Small intestine (tissue), 7 donors: ENCODE measurements at regions not wholly inside any gene's neighbourhood (a gene's known extent, or its start where the extent isn't known, plus 50 kb on each side); places are given as distances from the start of the nearest gene placed in this dataset.

Experiments used
- DNase-seq, 2 donors: peaks; one replicate each; pipeline versions ENCODE4 v3.0.0 to v3.0.0-alpha.2; 2013
- FAIRE-seq: peaks from 2 replicates; lab custom pipeline; 2012; peaks lifted over from hg19 to GRCh38; lab: Jason Lieb, UNC
- H3K27ac ChIP-seq, 3 donors: one replicate each; pipeline ENCODE4 v1.5.1; 2013; ENCODE audit warnings: low read length in 2 of 3, mild to moderate bottlenecking in 2 of 3, control low read depth in 1 of 3, inconsistent platforms in 1 of 3, low read depth in 1 of 3, moderate library complexity in 1 of 3
- H3K27me3 ChIP-seq, 3 donors: one replicate each; pipeline ENCODE4 v1.6.1; 2013; ENCODE audit warnings: low read length in 3 of 3, inconsistent platforms in 1 of 3; ENCODE audit not compliant: control insufficient read depth in 3 of 3, insufficient read depth in 3 of 3
- H3K36me3 ChIP-seq, 3 donors: one replicate each; pipeline ENCODE4 v1.6.1; 2013; ENCODE audit warnings: low read length in 3 of 3, inconsistent platforms in 1 of 3, low read depth in 1 of 3, mild to moderate bottlenecking in 1 of 3, moderate library complexity in 1 of 3; ENCODE audit not compliant: control insufficient read depth in 3 of 3, insufficient read depth in 2 of 3
- H3K4me1 ChIP-seq, 3 donors: one replicate each; pipeline ENCODE4 v1.6.1; 2013; ENCODE audit warnings: low read length in 2 of 3, inconsistent platforms in 1 of 3, low read depth in 1 of 3, mild to moderate bottlenecking in 1 of 3, moderate library complexity in 1 of 3; ENCODE audit not compliant: control insufficient read depth in 3 of 3, insufficient read depth in 2 of 3
- H3K4me3 ChIP-seq, 3 donors: one replicate each; pipeline ENCODE4 v1.5.1; 2013; ENCODE audit warnings: low read length in 3 of 3, control low read depth in 1 of 3, inconsistent platforms in 1 of 3, low read depth in 1 of 3, mild to moderate bottlenecking in 1 of 3, moderate library complexity in 1 of 3
- H3K9me3 ChIP-seq, 2 donors: one replicate each; pipeline ENCODE4 v1.6.1; 2013; ENCODE audit warnings: low read depth in 1 of 2, low read length in 1 of 2; ENCODE audit not compliant: control insufficient read depth in 2 of 2, insufficient read depth in 1 of 2
- WGBS, 3 donors: extraction: QIAGEN DNeasy Blood & Tissue Kit; methylation state at CpG; one replicate each; pipeline ENCODE4 v1.1.7; 2013; 5-methylcytosine and 5-hydroxymethylcytosine counted together
- donor health status: healthy with polysubstance abuse.
- donor health status: control.
- donor health status: control.
- donor health status: Bipolar disorder and iron deficiency.
- donor health status: healthy.

- Histone ChIP-seq H3K9me3 (peaks cover 0 to 13% of the 10 kb centered on the region in 2 donors), H3K4me1 (no peaks in the 10 kb centered on the region), H3K4me3 (no peak overlapping the region), H3K27me3 (no peaks in the 10 kb centered on the region), H3K27ac (no peak overlapping the region), H3K36me3 (no peaks in the 10 kb centered on the region)
- DNase-seq (no peak), FAIRE-seq (no peak)
- 87 to 96% (median 92%) methylated on average over 4 of the region's 4 CpGs for WGBS, 3 donors
Measured at GRCh38 chr3:118369892-118370491, 664.7 kb downstream of the IGSF11 start.

DNA sequence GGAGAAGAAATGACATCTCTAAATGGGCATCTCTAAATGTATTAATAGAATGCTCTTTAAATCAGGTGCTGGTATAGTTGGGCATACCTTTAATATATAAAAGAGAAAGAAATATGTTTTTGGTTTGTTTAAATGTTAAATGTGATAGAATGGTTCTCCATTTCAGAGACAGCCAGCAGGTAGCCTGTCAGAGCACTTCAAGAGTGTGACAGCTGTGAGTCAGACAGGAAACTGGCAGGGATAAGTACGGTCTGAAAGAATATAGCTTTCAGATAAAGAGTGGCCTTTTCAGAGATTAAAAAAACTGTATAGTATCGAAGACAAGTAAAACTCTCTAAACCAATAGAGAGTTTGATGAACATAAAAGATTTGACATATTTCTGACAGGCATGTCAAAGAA lies 654.1 kb downstream of the IGSF11 start:
- FAIRE-seq (no peak), DNase-seq (no peak)
- H3K9me3 ChIP-seq, result no peaks in the 10 kb centered on the region
- no peak overlapping the region for H3K27ac ChIP-seq
- 31 to 41% (median 37%) methylated on average over 2 of the region's 2 CpGs for WGBS, 3 donors
- H3K4me3 ChIP-seq, result no peak overlapping the region
- H3K4me1 ChIP-seq, result no peaks in the 10 kb centered on the region
- H3K27me3 ChIP-seq, result no peaks in the 10 kb centered on the region
- H3K36me3 ChIP-seq, result no peaks in the 10 kb centered on the region

- DNase-seq, result no peak
Measured at GRCh38 chr3:118396491-118396890, 638.2 kb downstream of the IGSF11 start.

GRCh38 chr3:118400086-118400485 lies 634.6 kb downstream of the IGSF11 start:
- FAIRE-seq, result no peak
- Histone ChIP-seq H3K36me3 (no peaks in the 10 kb centered on the region), H3K4me1 (no peaks in the 10 kb centered on the region), H3K27ac (no peak overlapping the region), H3K4me3 (no peak overlapping the region), H3K9me3 (no peaks in the 10 kb centered on the region), H3K27me3 (no peaks in the 10 kb centered on the region)
- 44 to 69% (median 46%) methylated on average over 2 of the region's 2 CpGs for WGBS, 3 donors
- no peak for DNase-seq

More at GRCh38 chr3:118396491-118396890, 638.2 kb downstream of the IGSF11 start:
- H3K27ac ChIP-seq, result no peak overlapping the region
- H3K27me3 ChIP-seq, result no peaks in the 10 kb centered on the region
- no peaks in the 10 kb centered on the region for H3K36me3 ChIP-seq
- FAIRE-seq, result no peak
- no peak overlapping the region for H3K4me3 ChIP-seq
- no peaks in the 10 kb centered on the region for H3K4me1 ChIP-seq
- 49 to 59% (median 57%) methylated on average over 1 of the region's 1 CpG for WGBS, 3 donors
- no peaks in the 10 kb centered on the region for H3K9me3 ChIP-seq

DNA sequence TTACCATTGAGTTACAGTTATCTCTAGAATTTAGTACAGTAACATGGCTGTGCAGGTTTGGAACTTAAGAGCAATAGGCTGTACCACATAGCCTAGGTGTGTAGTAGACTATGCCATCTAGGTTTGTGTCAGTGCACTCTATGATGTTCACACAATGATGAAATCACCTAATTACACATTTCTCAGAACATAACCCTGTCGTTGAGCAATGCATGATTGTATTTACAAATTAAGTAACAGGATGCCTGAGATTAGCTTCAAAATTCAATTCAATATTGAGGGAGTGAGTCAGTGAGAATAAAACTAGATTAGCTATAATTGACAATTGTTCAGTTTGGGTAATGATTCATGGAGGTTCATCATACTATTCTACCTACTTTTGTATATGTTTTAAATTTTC lies 633.8 kb downstream of the IGSF11 start:
- Histone ChIP-seq H3K4me1 (no peaks in the 10 kb centered on the region), H3K27me3 (no peaks in the 10 kb centered on the region), H3K4me3 (no peak overlapping the region), H3K9me3 (no peaks in the 10 kb centered on the region), H3K27ac (no peak overlapping the region), H3K36me3 (no peaks in the 10 kb centered on the region)
- FAIRE-seq (no peak), DNase-seq (no peak)
- 17 to 51% (median 22%) methylated on average over 1 of the region's 1 CpG for WGBS, 3 donors

GRCh38 chr3:118401887-118402286 lies 632.8 kb downstream of the IGSF11 start:
- H3K4me1 ChIP-seq, result no peaks in the 10 kb centered on the region
- H3K9me3 ChIP-seq, result no peaks in the 10 kb centered on the region
- H3K27me3 ChIP-seq, result no peaks in the 10 kb centered on the region
- H3K36me3 ChIP-seq, result no peaks in the 10 kb centered on the region
- DNase-seq (no peak), FAIRE-seq (no peak)
- H3K4me3 ChIP-seq, result no peak overlapping the region
- no peak overlapping the region for H3K27ac ChIP-seq

DNA sequence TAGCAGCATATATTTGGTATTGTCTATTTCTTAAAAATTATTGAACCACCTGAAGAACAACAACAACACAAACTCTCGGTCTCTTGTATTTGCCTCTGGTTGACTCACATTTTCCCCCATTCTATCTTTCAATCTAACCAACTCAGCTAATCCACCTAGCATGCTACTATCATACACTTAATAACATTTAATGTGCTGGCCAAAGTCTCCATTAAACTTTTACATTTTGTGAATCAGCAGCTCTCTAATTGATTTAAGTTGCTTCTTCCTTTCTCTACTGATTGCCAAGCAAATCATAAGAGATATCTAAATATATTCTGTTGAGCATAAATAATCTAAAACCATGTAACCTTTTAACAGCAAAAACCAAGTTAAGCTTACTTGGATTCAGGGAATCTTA lies 631.7 kb downstream of the IGSF11 start:
- no peaks in the 10 kb centered on the region for H3K4me1 ChIP-seq
- no peak overlapping the region for H3K27ac ChIP-seq
- FAIRE-seq, result no peak
- H3K4me3 ChIP-seq, result no peak overlapping the region
- H3K9me3 ChIP-seq, result no peaks in the 10 kb centered on the region
- no peak for DNase-seq
- no peaks in the 10 kb centered on the region for H3K36me3 ChIP-seq
- 74 to 90% (median 88%) methylated on average over 1 of the region's 1 CpG for WGBS, 3 donors
- H3K27me3 ChIP-seq, result no peaks in the 10 kb centered on the region

- Histone ChIP-seq H3K27me3 (no peaks in the 10 kb centered on the region), H3K9me3 (no peaks in the 10 kb centered on the region), H3K4me1 (no peaks in the 10 kb centered on the region), H3K4me3 (no peak overlapping the region), H3K27ac (no peak overlapping the region), H3K36me3 (no peaks in the 10 kb centered on the region)
- DNase-seq (no peak), FAIRE-seq (no peak)
- WGBS, 3 donors, result 76 to 80% (median 78%) methylated on average over 2 of the region's 2 CpGs
Measured at GRCh38 chr3:118406562-118406961, 628.1 kb downstream of the IGSF11 start.

- no peak for FAIRE-seq
- Histone ChIP-seq H3K4me1 (no peaks in the 10 kb centered on the region), H3K27me3 (no peaks in the 10 kb centered on the region), H3K9me3 (no peaks in the 10 kb centered on the region), H3K4me3 (no peak overlapping the region), H3K36me3 (no peaks in the 10 kb centered on the region), H3K27ac (no peak overlapping the region)
- DNase-seq, result no peak
Measured at GRCh38 chr3:118408431-118408830, 626.2 kb downstream of the IGSF11 start.
